ENCODE measurements at regions not wholly inside any gene's neighbourhood (a gene's known extent, or its start where the extent isn't known, plus 50 kb on each side); places are given as distances from the start of the nearest gene placed in this dataset.
"Not testable (repeated sequence)": the region's sequence is repeated elsewhere in the genome, so short reads cannot be mapped to it uniquely, and the experiment has no call there.

DNA sequence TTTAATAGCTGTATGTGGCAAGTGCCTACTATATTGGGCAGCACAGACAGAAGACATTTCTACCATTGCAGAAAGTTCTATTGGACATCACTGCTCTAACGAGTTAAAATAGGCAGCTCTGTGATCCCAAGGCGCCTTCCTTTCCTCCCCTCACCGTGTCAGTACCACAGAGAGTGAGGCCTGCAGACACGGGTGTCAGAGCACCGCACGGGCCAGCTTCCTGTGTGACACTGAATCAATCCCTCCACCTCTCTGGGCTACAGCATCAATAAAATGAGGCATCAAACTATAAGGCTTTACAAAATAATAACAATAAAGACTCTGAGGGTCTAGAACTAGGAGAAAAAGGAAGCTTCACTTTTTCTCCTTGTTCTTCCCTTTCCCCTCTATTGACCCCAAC is 246.7 kb downstream of the FOXD2 start:
- no peak for DNase-seq (ENCODE audit: low read depth in 2 of 2)

DNA sequence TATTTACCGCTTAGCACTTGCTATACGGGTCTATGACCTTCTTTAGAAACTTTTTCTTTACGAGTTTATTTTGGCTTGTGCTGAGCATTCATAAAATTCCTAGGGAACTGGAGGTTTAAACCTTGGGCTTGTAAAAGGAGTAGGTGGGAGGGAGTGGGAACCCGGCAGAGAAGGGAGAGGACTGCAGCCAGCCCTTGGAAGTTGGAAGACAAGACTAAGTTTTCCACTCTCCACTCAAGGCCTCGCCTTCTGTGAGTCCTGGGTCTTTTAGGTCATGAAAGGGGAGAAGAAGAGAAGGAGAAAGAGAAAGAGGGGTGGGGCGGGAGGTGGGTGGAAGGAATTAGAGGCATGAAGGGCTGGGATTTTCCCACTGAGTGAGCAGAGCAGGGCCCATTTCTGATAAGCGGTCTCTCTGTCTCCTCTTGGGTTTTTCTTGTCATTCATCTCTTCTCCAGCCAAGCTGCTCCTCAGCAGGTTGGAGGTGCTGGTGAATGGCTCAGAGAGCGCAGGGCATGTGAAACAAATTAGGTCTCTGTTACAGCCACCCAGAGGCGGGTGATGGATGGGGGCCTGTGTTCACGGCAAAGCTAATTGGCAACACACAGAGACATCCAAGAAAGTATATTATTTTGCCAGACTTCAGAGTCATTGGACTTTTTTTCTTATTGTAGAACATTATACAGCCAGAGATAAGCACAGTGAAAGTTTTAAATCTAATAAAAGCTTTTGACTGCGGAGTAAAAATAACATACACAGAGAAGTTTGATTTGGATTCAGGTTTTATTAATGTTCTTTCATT is 247.3 kb downstream of the FOXD2 start:
- no peak for DNase-seq (ENCODE audit: low read depth in 2 of 2)

- DNase-seq (ENCODE audit: low read depth in 2 of 2): no peak
Measured at GRCh38 chr1:47685763-47686066, 247.9 kb downstream of the FOXD2 start.

DNA sequence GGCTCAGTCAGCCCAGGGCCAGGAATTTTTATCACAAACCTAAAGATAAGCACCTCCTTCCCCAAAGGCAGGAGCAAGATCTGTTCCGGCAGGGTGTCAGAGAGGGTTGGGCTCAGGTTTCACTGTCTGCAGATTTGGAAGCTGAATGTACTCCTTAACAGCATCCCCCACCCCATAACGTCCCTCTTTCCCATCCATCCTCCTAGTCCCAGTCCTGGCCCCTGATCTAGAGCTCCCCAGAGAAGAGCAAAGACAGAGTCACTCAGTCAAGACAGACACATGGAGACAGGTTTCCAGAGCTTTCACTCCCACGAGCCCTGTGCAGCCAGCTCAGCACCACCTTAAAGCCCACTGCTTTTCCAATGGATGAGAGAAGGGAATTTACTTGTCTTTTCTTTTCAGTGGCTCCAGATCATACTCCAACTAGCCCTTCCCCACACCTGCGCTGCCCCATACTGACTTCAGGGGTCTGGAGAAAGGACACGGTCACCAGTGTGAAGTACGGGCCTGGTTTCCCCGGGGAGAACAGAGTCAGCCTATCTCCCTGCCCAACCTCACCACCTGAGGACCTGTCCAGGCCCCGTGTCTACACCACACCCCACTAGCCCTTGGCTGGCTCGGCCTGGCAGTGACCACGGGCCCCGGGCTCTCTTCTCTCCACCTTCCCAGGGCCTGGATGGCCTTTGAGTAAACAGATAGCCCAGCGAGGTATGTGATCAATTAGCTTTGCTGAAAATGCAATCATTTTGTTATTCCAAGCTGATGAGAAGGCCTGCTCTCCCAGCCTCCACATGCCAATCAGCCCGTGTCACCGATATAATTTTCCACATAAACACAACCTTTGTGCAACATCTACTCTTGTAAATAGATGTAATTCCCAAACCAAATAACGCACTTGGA is 249.1 kb downstream of the FOXD2 start:
- no peak for DNase-seq (ENCODE audit: low read depth in 2 of 2)

DNA sequence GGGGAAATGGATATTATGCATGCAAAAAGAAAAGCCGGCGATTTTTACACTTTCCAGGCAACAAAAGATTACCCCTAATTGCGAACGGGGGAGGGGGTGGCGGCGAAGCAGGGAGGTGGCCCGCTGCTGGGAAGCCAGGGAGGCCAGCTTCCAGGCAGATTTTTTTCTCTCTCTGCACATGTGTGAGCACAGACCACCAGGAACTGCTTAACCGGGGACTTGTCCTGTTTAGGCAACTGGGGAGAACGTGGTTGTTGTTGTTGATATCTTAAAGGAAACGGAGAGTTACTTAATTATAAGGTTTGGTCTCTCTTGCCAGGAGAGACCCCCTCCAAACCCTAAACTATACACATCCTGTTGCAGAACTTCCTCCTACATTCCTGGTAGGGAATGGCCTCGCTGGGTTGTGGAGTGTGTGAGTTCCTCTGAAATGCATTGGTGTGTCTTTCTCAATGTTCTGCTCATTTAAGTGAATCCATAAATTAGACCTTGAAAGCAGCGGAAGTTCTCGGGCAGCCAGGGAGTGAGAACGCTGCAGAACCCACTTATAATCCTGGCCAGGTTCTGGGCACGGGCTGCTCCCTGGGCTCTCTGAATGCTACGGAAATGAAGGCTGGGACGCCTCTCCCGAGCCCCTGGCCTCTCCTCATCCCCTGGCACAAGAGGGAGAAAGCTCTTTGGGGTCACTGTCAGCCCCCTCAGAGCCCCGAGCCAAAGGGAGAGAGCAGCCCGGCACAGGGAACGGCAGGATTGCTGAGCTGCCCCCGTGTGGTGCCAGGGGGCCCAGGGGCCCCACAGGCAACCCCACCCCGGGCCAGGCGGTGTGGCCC is 250.0 kb downstream of the FOXD2 start:
- DNase-seq (ENCODE audit: low read depth in 2 of 2): no peak

GRCh38 chr1:47688461-47689296 is 250.8 kb downstream of the FOXD2 start:
- DNase-seq (ENCODE audit: low read depth in 2 of 2): no peak

GRCh38 chr1:47689894-47690293 is 252.1 kb downstream of the FOXD2 start:
- no peak for DNase-seq (ENCODE audit: low read depth in 2 of 2)

GRCh38 chr1:47690341-47691250 is 252.8 kb downstream of the FOXD2 start:
- no peak for DNase-seq (ENCODE audit: low read depth in 2 of 2)

DNA sequence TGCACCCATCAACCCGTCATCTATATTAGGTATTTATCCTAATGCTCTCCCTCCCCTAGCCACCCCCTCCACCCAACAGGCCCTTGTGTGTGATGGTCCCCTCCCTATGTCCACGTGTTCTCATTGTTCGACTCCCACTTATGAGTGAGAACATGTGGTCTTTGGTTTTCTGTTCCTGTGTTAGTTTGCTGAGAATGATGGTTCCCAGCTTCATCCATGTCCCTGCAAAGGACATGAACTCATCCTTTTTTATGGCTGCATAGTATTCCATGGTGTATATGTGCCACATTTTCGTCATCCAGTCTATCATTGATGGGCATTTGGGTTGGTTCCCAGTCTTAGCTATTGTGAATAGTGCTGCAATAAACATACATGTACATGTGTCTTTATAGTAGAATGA is 253.4 kb downstream of the FOXD2 start:
- DNase-seq (ENCODE audit: low read depth in 2 of 2): not testable (repeated sequence)

- DNase-seq (ENCODE audit: low read depth in 2 of 2): no peak
Measured at GRCh38 chr1:47692196-47692595, 254.4 kb downstream of the FOXD2 start.

DNA sequence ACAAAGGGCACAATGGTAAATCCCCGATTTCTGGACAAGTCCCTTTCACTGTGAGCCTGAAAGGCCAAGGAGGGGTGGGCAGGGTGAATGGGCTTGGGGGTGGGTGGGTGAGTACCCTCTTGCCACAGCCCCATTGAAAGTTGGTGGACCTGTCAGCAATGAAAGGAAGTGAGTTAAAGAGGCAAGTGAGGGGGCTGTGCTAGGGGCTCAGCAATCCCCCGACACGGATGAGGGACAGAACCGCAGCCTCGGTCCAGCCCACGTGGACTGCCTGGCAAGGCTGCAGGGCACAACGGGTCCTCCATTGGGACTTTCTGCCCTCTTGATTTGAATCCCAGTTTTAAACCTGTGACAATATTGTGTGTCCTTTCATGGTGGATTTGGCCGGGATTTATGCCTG is 255.3 kb downstream of the FOXD2 start:
- DNase-seq (ENCODE audit: low read depth in 2 of 2): no peak

GRCh38 chr1:47694011-47694890 is 256.4 kb downstream of the FOXD2 start:
- DNase-seq (ENCODE audit: low read depth in 2 of 2): no peak

- no peak for DNase-seq (ENCODE audit: low read depth in 2 of 2)
Measured at GRCh38 chr1:47696404-47696736, 258.5 kb downstream of the FOXD2 start.

GRCh38 chr1:47696737-47697441 is 259.0 kb downstream of the FOXD2 start:
- no peak for DNase-seq (ENCODE audit: low read depth in 2 of 2)

DNA sequence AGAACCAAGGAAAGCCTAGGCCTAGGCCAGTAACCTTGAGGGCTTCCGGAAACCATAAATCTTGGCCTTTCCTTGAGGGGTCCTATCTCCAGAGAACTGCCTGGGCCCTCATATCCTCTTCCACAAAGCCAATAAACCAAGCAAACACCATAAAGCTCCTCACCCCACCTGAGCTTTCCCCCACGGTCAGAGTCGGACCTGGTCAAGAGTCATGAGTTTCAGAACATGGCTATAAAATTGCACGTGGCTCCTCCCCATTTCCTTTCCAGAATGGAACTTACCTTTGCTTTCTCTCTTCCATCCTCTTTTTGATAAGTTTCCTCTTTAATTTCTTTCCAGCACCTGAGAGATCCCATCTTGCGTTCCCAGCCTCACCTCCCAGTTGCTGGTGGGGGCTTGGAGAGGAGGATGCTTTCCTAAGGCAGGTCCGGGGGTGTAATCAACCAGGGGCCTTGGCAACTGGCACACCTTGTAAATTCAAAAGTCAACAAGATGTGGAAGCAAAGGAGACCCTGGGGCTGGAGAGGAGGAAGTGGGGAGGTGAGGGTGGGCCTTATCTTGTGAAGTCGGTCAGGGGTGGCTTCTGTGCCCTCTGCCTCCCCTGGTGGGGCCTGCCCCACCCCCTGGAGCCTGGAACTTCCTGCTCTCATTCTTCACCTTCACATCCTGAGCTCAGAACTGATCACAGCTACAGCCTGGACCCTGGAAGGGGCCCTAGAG is 259.9 kb downstream of the FOXD2 start:
- DNase-seq (ENCODE audit: low read depth in 2 of 2): no peak

- no peak for DNase-seq (ENCODE audit: low read depth in 2 of 2)
Measured at GRCh38 chr1:47699492-47700235, 261.8 kb downstream of the FOXD2 start.

- DNase-seq (ENCODE audit: low read depth in 2 of 2): no peak
Measured at GRCh38 chr1:47701283-47701682, 263.4 kb downstream of the FOXD2 start.
